ENCODE measurements at regions not wholly inside any gene's neighbourhood (a gene's known extent, or its start where the extent isn't known, plus 50 kb on each side); places are given as distances from the start of the nearest gene placed in this dataset.

GRCh38 chr10:61356354-61356753 is 96.8 kb downstream of the TMEM26 start:
- H3K4me3 ChIP-seq (replicated peaks in 1 of 2; ENCODE audit: low read depth in 2 of 2, low read length in 2 of 2): no peak overlapping the region
- TF ChIP-seq, protein P1, sequence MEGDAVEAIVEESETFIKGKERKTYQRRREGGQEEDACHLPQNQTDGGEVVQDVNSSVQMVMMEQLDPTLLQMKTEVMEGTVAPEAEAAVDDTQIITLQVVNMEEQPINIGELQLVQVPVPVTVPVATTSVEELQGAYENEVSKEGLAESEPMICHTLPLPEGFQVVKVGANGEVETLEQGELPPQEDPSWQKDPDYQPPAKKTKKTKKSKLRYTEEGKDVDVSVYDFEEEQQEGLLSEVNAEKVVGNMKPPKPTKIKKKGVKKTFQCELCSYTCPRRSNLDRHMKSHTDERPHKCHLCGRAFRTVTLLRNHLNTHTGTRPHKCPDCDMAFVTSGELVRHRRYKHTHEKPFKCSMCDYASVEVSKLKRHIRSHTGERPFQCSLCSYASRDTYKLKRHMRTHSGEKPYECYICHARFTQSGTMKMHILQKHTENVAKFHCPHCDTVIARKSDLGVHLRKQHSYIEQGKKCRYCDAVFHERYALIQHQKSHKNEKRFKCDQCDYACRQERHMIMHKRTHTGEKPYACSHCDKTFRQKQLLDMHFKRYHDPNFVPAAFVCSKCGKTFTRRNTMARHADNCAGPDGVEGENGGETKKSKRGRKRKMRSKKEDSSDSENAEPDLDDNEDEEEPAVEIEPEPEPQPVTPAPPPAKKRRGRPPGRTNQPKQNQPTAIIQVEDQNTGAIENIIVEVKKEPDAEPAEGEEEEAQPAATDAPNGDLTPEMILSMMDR (IDR thresholded peaks at IDR 0.05; ENCODE audit: low read depth, low read length): no peak
- peak; percentile 2 to 42 for DNase-seq (ENCODE audit: low read depth in 2 of 2)

- DNase-seq (ENCODE audit: low read depth in 2 of 2): no peak
- H3K4me3 ChIP-seq (replicated peaks in 1 of 2; ENCODE audit: low read depth in 2 of 2, low read length in 2 of 2): no peak overlapping the region
- TF ChIP-seq, protein P1 (IDR thresholded peaks at IDR 0.05; ENCODE audit: low read depth, low read length): no peak
Measured at GRCh38 chr10:61355211-61355610, 98.0 kb downstream of the TMEM26 start.

GRCh38 chr10:61354401-61354975 is 98.7 kb downstream of the TMEM26 start:
- no peak for DNase-seq (ENCODE audit: low read depth in 2 of 2)
- no peak overlapping the region for H3K4me3 ChIP-seq (replicated peaks in 1 of 2; ENCODE audit: low read depth in 2 of 2, low read length in 2 of 2)
- TF ChIP-seq, protein P1 (IDR thresholded peaks at IDR 0.05; ENCODE audit: low read depth, low read length): no peak

- TF ChIP-seq, protein P1 (IDR thresholded peaks at IDR 0.05; ENCODE audit: low read depth, low read length): no peak
- no peak overlapping the region for H3K4me3 ChIP-seq (replicated peaks in 1 of 2; ENCODE audit: low read depth in 2 of 2, low read length in 2 of 2)
- DNase-seq (ENCODE audit: low read depth in 2 of 2): no peak
Measured at GRCh38 chr10:61350794-61351193, 102.4 kb downstream of the TMEM26 start.

GRCh38 chr10:61350068-61350467 is 103.1 kb downstream of the TMEM26 start:
- H3K4me3 ChIP-seq (replicated peaks in 1 of 2; ENCODE audit: low read depth in 2 of 2, low read length in 2 of 2): no peak overlapping the region
- DNase-seq (ENCODE audit: low read depth in 2 of 2): no peak
- TF ChIP-seq, protein P1 (IDR thresholded peaks at IDR 0.05; ENCODE audit: low read depth, low read length): no peak

GRCh38 chr10:61346796-61347413 is 106.3 kb downstream of the TMEM26 start:
- TF ChIP-seq, protein P1 (IDR thresholded peaks at IDR 0.05; ENCODE audit: low read depth, low read length): no peak
- no peak overlapping the region for H3K4me3 ChIP-seq (replicated peaks in 1 of 2; ENCODE audit: low read depth in 2 of 2, low read length in 2 of 2)
- DNase-seq (ENCODE audit: low read depth in 2 of 2): no peak

All from cardiac fibroblast (primary cell).